22Rv1 (cell line): ENCODE measurements at regions not wholly inside any gene's neighbourhood (a gene's known extent, or its start where the extent isn't known, plus 50 kb on each side); places are given as distances from the start of the nearest gene placed in this dataset.

Source experiments
- H3K27ac ChIP-seq: fragments of 450-650 bp; 2 replicates; pipeline ENCODE4 v1.5.1; 2017
- CTCF ChIP-seq: fragments of 450-650 bp; IDR thresholded peaks from 2 replicates; pipeline ENCODE4 v1.5.1; 2017; ENCODE audit warnings: mild to moderate bottlenecking
- ZFX ChIP-seq: fragments of 450-650 bp; IDR thresholded peaks from 2 replicates; pipeline ENCODE4 v1.6.1; 2017; ENCODE audit warnings: antibody characterized with exemption, borderline replicate concordance

GRCh38 chr11:131195661-131196517, 174.5 kb upstream of the NTM start:
- TF ChIP-seq CTCF (no peak), ZFX (no peak)
- no peak overlapping the region for H3K27ac ChIP-seq

- H3K27ac ChIP-seq = no peak overlapping the region
- TF ChIP-seq CTCF (no peak), ZFX (no peak)
Measured at GRCh38 chr11:131198161-131199014, 172.0 kb upstream of the NTM start.

GRCh38 chr11:131199015-131199280, 171.5 kb upstream of the NTM start:
- no peak for TF ChIP-seq CTCF
- no peak for TF ChIP-seq ZFX

GRCh38 chr11:131201674-131202073, 168.7 kb upstream of the NTM start:
- no peak for TF ChIP-seq CTCF
- no peak for TF ChIP-seq ZFX
- H3K27ac ChIP-seq = no peak overlapping the region

More at GRCh38 chr11:131199015-131199280, 171.5 kb upstream of the NTM start:
- no peak overlapping the region for H3K27ac ChIP-seq

- TF ChIP-seq ZFX (no peak), CTCF (no peak)
Measured at GRCh38 chr11:131203040-131203439, 167.4 kb upstream of the NTM start.

GRCh38 chr11:131204282-131204681, 166.1 kb upstream of the NTM start:
- H3K27ac ChIP-seq = no peak overlapping the region
- TF ChIP-seq CTCF (no peak), ZFX (no peak)

More at GRCh38 chr11:131203040-131203439, 167.4 kb upstream of the NTM start:
- H3K27ac ChIP-seq = no peak overlapping the region
